Inflammatory macrophage treated with lipopolysaccharide for 4 hours (primary cell): ENCODE measurements at regions not wholly inside any gene's neighbourhood (a gene's known extent, or its start where the extent isn't known, plus 50 kb on each side); places are given as distances from the start of the nearest gene placed in this dataset.

ENCODE experiments used
- DNase-seq: peaks from one replicate; pipeline ENCODE4 v3.0.0-alpha.2; 2020

DNA sequence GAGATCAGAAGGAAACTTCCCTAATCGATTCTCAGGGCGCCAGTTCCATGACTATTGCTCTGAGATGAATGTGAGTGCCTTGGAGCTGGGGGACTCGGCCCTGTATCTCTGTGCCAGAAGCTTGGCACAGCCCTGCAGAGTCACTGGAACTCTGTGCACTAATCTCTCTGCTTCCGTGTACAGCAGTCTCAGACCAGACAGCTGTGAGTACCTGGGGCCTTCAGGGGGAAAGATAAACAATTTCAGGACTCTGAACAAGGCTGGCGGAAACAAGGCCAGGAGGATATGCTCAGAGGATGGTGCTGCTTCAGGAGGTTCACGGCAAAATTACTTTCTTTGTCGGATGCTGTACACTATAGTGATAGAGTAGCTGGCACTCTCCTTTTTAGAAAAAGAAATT, 131.7 kb upstream of the PRSS58 start:
- no peak for DNase-seq

- peak; percentile 67 for DNase-seq
Observed at GRCh38 chr7:142385491-142386340, 127.9 kb upstream of the PRSS58 start.

GRCh38 chr7:142384493-142384922, 126.7 kb upstream of the PRSS58 start:
- DNase-seq = peak; percentile 65

- DNase-seq = peak; percentile 63
Observed at GRCh38 chr7:142383841-142384492, 126.1 kb upstream of the PRSS58 start.

GRCh38 chr7:142381727-142382390, 124.0 kb upstream of the PRSS58 start:
- peak; percentile 4 for DNase-seq

DNA sequence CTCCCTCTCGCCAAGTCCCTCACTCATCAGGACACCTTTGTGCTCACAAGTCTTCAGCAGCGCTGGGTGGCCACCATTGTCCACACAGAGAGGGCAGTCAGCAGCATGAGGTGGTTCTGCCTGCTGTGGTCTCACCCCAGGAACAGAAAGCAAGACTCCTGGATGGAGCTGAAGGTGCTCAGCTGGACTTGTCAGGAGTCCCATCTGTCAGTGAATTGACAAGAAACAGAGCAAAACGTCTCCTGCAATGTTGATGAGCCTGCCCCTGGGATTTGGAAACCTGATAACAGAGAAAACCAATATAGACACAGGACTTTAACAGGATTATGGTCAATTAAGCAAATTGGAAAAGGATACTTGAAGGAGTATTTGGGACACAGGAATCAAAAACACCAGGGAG, 122.2 kb upstream of the PRSS58 start:
- DNase-seq = no peak

GRCh38 chr7:142379201-142379885, 121.5 kb upstream of the PRSS58 start:
- no peak for DNase-seq

DNA sequence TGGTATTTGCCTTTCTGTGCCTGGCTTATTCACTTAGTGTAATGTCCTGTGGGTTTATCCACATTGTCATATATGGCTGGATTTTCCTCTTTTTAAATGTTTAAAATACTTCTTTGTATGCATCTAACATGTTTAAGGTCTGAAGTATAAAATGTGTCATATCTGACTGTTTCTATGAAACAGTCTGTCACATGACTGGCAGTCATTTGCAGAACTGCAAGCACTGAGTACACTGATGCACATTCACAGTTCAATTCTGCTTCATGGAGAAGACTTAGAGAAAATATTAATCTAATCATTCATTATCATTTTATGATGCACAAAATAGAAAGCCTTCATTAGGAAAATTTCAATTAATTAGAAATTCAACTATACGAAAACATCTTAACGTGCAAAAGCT, 119.7 kb upstream of the PRSS58 start:
- peak; percentile 6 for DNase-seq

DNA sequence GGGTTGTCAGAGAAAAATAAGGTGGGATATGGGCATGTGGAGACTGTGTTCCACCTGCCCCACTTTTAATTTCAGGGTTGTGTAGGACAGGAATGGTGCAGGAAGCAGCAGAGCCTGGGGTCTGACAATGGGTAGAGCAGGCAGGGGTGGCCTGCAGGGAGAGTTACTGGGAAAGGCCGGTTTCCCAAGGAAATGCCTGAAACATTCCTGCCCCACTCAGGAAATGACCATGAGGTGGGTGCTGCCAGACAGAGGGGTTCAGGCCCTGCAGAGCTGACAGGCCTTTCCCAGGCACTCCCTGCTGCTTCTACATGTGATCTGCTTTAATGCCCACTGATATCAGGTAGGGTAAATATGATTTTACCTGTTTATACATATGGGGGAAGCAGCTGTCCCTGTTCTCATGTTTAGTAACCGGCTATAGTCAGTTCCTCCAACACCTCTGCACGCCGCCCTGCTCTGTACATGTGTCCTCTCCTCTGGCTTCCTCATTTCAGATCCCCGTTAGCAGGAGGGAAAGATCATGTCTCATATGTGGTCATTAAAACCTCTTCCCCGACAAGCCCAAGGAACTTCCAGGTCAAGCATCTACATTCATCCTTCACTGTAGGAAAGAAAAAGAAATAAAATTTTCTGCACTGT, 118.6 kb upstream of the PRSS58 start:
- peak; percentile 57 for DNase-seq

- peak; percentile 13 for DNase-seq
Observed at GRCh38 chr7:142375710-142376313, 118.0 kb upstream of the PRSS58 start.

- no peak for DNase-seq
Observed at GRCh38 chr7:142372727-142373126, 114.9 kb upstream of the PRSS58 start.

DNA sequence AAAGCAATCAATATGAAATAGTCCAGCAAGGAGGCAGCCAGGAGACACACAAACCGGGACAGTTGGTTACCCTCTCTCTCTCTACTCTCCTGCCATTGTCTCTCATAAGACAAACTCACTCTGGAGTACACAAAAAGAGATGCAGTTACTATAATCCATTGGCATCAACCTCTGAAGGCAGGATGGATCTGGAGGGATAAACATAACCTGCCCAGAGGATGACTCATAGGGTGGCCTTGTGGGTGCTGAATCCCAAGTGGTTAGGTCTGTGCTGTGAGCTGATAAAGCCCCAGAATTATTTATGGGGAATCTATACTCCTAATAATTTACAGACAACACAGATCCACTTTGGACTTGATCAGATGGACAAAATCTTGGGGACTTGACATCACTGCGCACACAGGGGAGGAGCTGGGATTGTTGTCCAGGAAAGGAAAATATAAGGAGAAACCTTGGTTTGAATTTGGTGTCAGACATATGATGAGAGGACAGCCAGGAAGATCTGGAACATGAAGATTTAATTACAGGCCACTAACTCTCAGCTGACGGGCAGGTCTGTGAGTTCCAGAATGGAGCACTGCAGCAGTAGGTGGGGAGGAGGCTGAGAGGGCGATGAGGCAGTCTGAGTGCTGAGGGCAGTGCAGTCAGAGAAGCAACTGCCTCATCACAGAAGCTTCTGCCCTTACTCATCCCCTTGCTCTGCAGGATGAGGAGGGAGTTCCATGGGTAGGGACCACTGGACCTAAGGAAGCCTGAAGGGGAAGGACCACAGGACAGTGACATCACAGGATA, 113.9 kb upstream of the PRSS58 start:
- no peak for DNase-seq

GRCh38 chr7:142365410-142365842, 107.6 kb upstream of the PRSS58 start:
- no peak for DNase-seq

GRCh38 chr7:142364551-142364950, 106.7 kb upstream of the PRSS58 start:
- no peak for DNase-seq

GRCh38 chr7:142362349-142362748, 104.5 kb upstream of the PRSS58 start:
- DNase-seq = no peak

DNA sequence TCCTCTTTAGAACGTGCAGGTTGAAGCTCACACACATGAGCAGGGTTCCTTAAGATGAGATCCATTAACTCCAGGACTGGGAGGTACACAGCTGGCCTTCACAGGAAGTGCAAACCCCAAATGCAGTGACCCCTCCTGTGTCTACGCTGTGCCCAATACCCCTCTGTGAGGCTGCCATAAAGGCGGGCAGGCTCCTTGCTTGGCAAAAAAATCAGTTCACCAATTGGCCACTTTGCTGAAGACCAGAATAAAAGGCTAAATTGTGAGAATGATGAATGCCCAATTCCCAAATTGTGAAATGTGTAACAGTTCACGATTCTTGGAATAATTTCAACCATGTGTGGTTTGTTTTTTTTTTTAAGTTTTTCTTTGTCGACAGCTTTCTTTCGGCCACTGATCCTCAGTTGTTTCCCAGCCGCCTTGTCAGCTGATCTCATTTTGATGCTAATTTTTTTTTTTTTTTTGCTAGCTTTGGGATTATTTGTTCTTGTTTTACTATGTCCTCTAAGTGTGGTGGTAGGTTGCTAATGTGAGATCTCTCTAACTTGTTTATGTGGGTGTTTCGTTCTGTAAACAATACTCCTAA, 101.9 kb upstream of the PRSS58 start:
- no peak for DNase-seq

DNA sequence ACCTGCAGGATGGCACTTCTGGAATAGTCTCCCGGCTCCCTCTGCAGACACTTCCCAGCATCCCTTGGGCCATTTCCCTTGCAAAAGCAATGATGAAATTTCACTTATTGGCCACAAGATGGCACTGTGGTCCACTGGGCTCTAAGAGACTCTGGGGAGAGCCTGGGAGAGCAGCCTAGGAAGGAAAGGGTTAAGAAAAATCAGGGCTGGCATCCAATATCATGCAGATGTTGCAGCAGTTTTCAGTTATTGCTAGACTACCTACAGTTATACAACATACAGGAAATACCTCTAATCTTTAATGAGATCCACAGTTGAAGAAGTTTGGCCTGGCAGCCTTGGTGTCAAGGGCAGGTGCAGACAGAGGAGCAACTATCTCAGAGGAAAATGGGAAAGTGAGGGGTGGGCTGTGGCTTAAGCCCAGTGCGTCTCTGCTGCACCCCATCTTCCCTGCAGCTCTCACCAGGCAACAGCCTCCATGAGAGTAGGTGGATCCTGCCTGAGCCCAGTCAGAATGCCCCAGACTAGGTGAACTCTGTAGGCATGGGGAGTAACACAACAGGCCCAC, 100.2 kb upstream of the PRSS58 start:
- peak; percentile 56 for DNase-seq

GRCh38 chr7:142356166-142356565, 98.3 kb upstream of the PRSS58 start:
- no peak for DNase-seq

DNA sequence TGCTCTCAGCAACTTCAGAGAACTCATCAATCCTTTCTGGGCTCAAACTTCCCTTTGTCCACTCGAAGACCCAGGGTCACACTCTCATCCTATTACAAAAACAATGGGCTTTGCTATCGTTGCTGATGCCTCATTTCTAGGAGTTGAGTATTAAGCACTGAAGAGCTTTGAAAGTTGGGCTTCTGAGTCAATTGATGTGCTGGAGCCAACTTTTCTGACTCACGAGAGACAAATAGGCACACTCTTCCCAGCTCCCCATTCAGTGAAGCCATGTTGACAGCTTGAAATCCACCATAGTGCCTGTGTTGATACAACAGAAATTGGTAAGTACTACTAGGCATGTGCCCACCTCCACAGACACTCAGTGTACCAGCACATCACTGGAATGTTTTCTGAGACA, 97.5 kb upstream of the PRSS58 start:
- DNase-seq = no peak
